IMR-90 (cell line): ENCODE measurements at regions not wholly inside any gene's neighbourhood (a gene's known extent, or its start where the extent isn't known, plus 50 kb on each side); places are given as distances from the start of the nearest gene placed in this dataset.

Experiments
- ATAC-seq: fragments of 200-7000 bp; cut with Tn5 transposase; 2 replicates; pipeline ENCODE4 v1.9.1; 2020; ENCODE audit warnings: low read depth, mild to moderate bottlenecking, moderate library complexity
- BruUV-seq: library from RNA; stranded (reverse); fragments of 400-500 nt; replicated peaks from 2 replicates; lab custom pipeline; 2021; lab: Mats Ljungman, UMichigan
- CTCF ChIA-PET: fragments of 300-600 bp; formaldehyde crosslinking; extraction: SDS; loops from one replicate; lab custom pipeline; 2021; ENCODE audit warnings: antibody characterized with exemption; lab: Yijun Ruan, JAX
- POLR2A ChIA-PET: fragments of 300-600 bp; sonication (Branson Sonifier 250); formaldehyde crosslinking; loops from one replicate; lab custom pipeline; 2022; ENCODE audit warnings: antibody characterized with exemption; ENCODE audit not compliant: unreplicated experiment; lab: Charles Lee
- DNase-seq: peaks from one replicate; pipeline ENCODE4 v3.0.0; 2013
- H2AFZ ChIP-seq: replicated peaks from 2 replicates; pipeline ENCODE3; 2013; ENCODE audit warnings: low read length, mild to moderate bottlenecking; ENCODE audit not compliant: poor library complexity
- H2AK5ac ChIP-seq: 2 replicates; pipeline ENCODE4 v1.6.1; 2013; ENCODE audit warnings: low read depth, low read length, inconsistent platforms
- H2AK9ac ChIP-seq: replicated peaks from 2 replicates; pipeline ENCODE3; 2013; ENCODE audit warnings: mild to moderate bottlenecking, low read depth, low read length, moderate library complexity; ENCODE audit not compliant: poor library complexity
- H2BK120ac ChIP-seq: 2 replicates; pipeline ENCODE4 v1.6.1; 2013; ENCODE audit warnings: low read depth, low read length, inconsistent platforms
- H2BK15ac ChIP-seq: 3 replicates; pipeline ENCODE4 v1.6.1; 2013; ENCODE audit warnings: low read depth, low read length, inconsistent platforms
- H2BK20ac ChIP-seq: 2 replicates; pipeline ENCODE4 v1.6.1; 2013; ENCODE audit warnings: low read depth, mild to moderate bottlenecking, inconsistent platforms, low read length, moderate library complexity
- H2BK5ac ChIP-seq: 2 replicates; pipeline ENCODE4 v1.6.1; 2013; ENCODE audit warnings: mild to moderate bottlenecking, low read depth, low read length, inconsistent platforms; ENCODE audit not compliant: poor library complexity, severe bottlenecking
- H3K14ac ChIP-seq: replicated peaks from 2 replicates; pipeline ENCODE4 v1.6.1; 2013; ENCODE audit warnings: low read depth, low read length, inconsistent platforms
- H3K18ac ChIP-seq: 2 replicates; pipeline ENCODE4 v1.6.1; 2013; ENCODE audit warnings: low read depth, low read length, control low read depth
- H3K23ac ChIP-seq: 2 replicates; pipeline ENCODE4 v1.6.1; 2013; ENCODE audit warnings: low read depth, low read length, inconsistent platforms
- H3K27ac ChIP-seq: 2 replicates; pipeline ENCODE4 v1.5.1; 2013; ENCODE audit warnings: mild to moderate bottlenecking, control low read depth, low read length; ENCODE audit not compliant: insufficient read depth
- H3K27me3 ChIP-seq: 2 replicates; pipeline ENCODE4 v1.6.1; 2013; ENCODE audit warnings: low read length; ENCODE audit not compliant: control insufficient read depth, insufficient read depth
- H3K36me3 ChIP-seq: 2 replicates; pipeline ENCODE4 v1.6.1; 2013; ENCODE audit warnings: low read length, mixed read lengths; ENCODE audit not compliant: control insufficient read depth, insufficient read depth
- H3K4ac ChIP-seq: 2 replicates; pipeline ENCODE4 v1.6.1; 2013; ENCODE audit warnings: low read depth, low read length, inconsistent platforms
- H3K4me1 ChIP-seq: 2 replicates; pipeline ENCODE4 v1.6.1; 2013; ENCODE audit warnings: low read length, mixed read lengths; ENCODE audit not compliant: control insufficient read depth, insufficient read depth
- H3K4me2 ChIP-seq: 2 replicates; pipeline ENCODE4 v1.6.1; 2013; ENCODE audit warnings: low read depth, mild to moderate bottlenecking, control low read depth, low read length, moderate library complexity
- H3K4me3 ChIP-seq: 2 replicates; pipeline ENCODE4 v1.5.1; 2013; ENCODE audit warnings: low read depth, mild to moderate bottlenecking, control low read depth, low read length, moderate library complexity; ENCODE audit not compliant: insufficient read depth
- H3K56ac ChIP-seq: 2 replicates; pipeline ENCODE4 v1.6.1; 2013; ENCODE audit warnings: low read length, inconsistent platforms; ENCODE audit not compliant: insufficient read depth; ENCODE audit errors: extremely low read depth
- H3K79me1 ChIP-seq, 2 experiments: 2 replicates each; pipeline ENCODE4 v1.6.1; 2013; ENCODE audit warnings: low read length in 2 of 2, inconsistent platforms in 1 of 2, low read depth in 1 of 2
- H3K9ac ChIP-seq: 2 replicates; pipeline ENCODE4 v1.6.1; 2013; ENCODE audit warnings: low read depth, low read length, control low read depth
- H3K9me1 ChIP-seq: 2 replicates; pipeline ENCODE4 v1.6.1; 2013; ENCODE audit warnings: low read length, inconsistent platforms; ENCODE audit not compliant: insufficient read depth
- H3K9me3 ChIP-seq: 2 replicates; pipeline ENCODE4 v1.6.1; 2013; ENCODE audit warnings: low read length; ENCODE audit not compliant: control insufficient read depth, insufficient read depth
- H4K20me1 ChIP-seq: 2 replicates; pipeline ENCODE4 v1.6.1; 2013; ENCODE audit warnings: low read length, inconsistent platforms; ENCODE audit not compliant: insufficient read depth
- H4K5ac ChIP-seq: 2 replicates; pipeline ENCODE4 v1.6.1; 2013; ENCODE audit warnings: mild to moderate bottlenecking, low read depth, low read length, control low read depth
- H4K8ac ChIP-seq, 2 experiments: 2 replicates each; pipeline ENCODE4 v1.6.1; 2013; ENCODE audit warnings: low read depth in 2 of 2, low read length in 2 of 2, control low read depth in 1 of 2, inconsistent platforms in 1 of 2
- H4K91ac ChIP-seq: 2 replicates; pipeline ENCODE4 v1.6.1; 2013; ENCODE audit warnings: low read depth, low read length, inconsistent platforms; ENCODE audit not compliant: insufficient read depth
- MXI1 ChIP-seq: IDR thresholded peaks from 2 replicates; pipeline ENCODE4 v1.6.1; 2012; ENCODE audit warnings: low read depth, mild to moderate bottlenecking, low read length, moderate library complexity, borderline replicate concordance
- RCOR1 ChIP-seq: IDR thresholded peaks from 2 replicates; pipeline ENCODE4 v1.6.1; 2012; ENCODE audit warnings: mild to moderate bottlenecking, low read length, improper control_type of control experiment; ENCODE audit not compliant: insufficient replicate concordance
- RFX5 ChIP-seq: IDR thresholded peaks from 2 replicates; pipeline ENCODE4 v1.8.0; 2012; ENCODE audit warnings: low read depth, mild to moderate bottlenecking, low read length, moderate library complexity
- SMC3 ChIP-seq: fragments of 150-350 bp; IDR thresholded peaks from 2 replicates; pipeline ENCODE4 v1.6.1; 2016; ENCODE audit warnings: low read depth, mild to moderate bottlenecking, antibody characterized with exemption, low read length, moderate library complexity
- WGBS, 2 experiments: methylation state at CpG; one replicate each; pipeline versions ENCODE4 v1.1.5 to v1.1.7; 2013; ENCODE audit warnings: missing lambda C conversion rate in 2 of 2; ENCODE audit not compliant: insufficient read length in 1 of 2; ENCODE audit errors: extremely low coverage in 2 of 2; 5-methylcytosine and 5-hydroxymethylcytosine counted together
- dilution Hi-C: fragments of 300-500 bp; cut with HindIII; formaldehyde crosslinking; loops from one replicate; pipeline ENCODE4 v1.14.3; 2018; ENCODE audit warnings: low sequenced_read_pairs; ENCODE audit not compliant: unreplicated experiment
- in situ Hi-C: fragments of 300-500 bp; cut with MboI; formaldehyde crosslinking; loops from 3 replicates; pipeline ENCODE4 v1.14.3; 2019; ENCODE audit warnings: low sequenced_read_pairs, inconsistent platforms, mixed read lengths
- intact Hi-C: fragments of 100-400 bp; cut with micrococcal nuclease; formaldehyde crosslinking; loops from 2 replicates; pipeline ENCODE4 v1.10.0; 2022
- TF ChIP-seq, protein P1 (sequence below): fragments of 150-350 bp; IDR thresholded peaks from 2 replicates; pipeline ENCODE4 v1.6.1; 2017; ENCODE audit warnings: mild to moderate bottlenecking, antibody characterized with exemption, low read length, low read depth

DNA sequence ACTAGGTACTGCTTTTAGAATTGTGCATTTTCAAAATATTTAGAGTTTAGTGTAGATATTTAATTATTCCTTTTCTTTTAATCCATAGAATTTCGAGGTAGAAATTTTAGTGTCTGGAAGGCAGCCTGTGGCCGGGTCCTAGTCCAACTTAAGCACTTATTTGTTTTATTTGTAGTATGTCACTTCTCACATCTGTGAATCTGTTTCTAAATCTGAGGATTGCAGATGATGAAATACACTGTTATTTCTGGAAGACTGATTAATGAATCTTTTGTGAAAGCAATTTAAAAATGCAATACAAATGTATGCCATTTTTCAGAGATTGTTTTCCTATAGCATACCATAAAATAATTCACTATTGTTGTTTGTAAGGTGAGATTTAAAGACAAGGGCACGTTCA, 483.9 kb upstream of the TRIB2 start:
- Histone ChIP-seq H2BK5ac (no peak overlapping the region), H3K4me3 (no peak overlapping the region), H3K4me2 (no peak overlapping the region), H3K9ac (no peak overlapping the region), H2AK9ac (no peak overlapping the region), H4K91ac (no peak overlapping the region), H3K27ac (no peak overlapping the region), H3K9me3 (no peaks in the 10 kb centered on the region), H3K18ac (no peak overlapping the region), H3K56ac (no peak overlapping the region), H2BK15ac (no peak overlapping the region), H3K4ac (no peak overlapping the region), H3K14ac (no peak overlapping the region), H3K79me1 (no peaks in the 10 kb centered on the region), H2AFZ (no peak overlapping the region), H3K36me3 (no peaks in the 10 kb centered on the region), H3K23ac (no peak overlapping the region), H3K27me3 (no peaks in the 10 kb centered on the region), H4K20me1 (no peaks in the 10 kb centered on the region), H2BK120ac (no peak overlapping the region), H4K5ac (no peak overlapping the region), H3K4me1 (no peaks in the 10 kb centered on the region; the same call in 1 of the 2 replicates), H4K8ac (no peak overlapping the region), H3K9me1 (no peaks in the 10 kb centered on the region), H2BK20ac (no peak overlapping the region), H2AK5ac (no peak overlapping the region)
- ChIA-PET POLR2A (no interaction called here), CTCF (no interaction called here)
- WGBS, 2 experiments, result no CpG with 5 or more reads among the region's 3 CpGs
- in situ Hi-C loops, result no loop called here
- DNase-seq, result no peak
- intact Hi-C loops, result no loop called here
- dilution Hi-C loops, result no loop called here
- BruUV-seq, result no TSS peak
- TF ChIP-seq RCOR1 (no peak), SMC3 (no peak), MXI1 (no peak), RFX5 (no peak)
- TF ChIP-seq, protein P1, sequence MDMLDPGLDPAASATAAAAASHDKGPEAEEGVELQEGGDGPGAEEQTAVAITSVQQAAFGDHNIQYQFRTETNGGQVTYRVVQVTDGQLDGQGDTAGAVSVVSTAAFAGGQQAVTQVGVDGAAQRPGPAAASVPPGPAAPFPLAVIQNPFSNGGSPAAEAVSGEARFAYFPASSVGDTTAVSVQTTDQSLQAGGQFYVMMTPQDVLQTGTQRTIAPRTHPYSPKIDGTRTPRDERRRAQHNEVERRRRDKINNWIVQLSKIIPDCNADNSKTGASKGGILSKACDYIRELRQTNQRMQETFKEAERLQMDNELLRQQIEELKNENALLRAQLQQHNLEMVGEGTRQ, result no peak
- ATAC-seq, result no peak
